Astrocyte of the hippocampus (primary cell): ENCODE measurements at regions not wholly inside any gene's neighbourhood (a gene's known extent, or its start where the extent isn't known, plus 50 kb on each side); places are given as distances from the start of the nearest gene placed in this dataset.
A peak's percentile ranks its signal among the peaks of the same experiment; 100 is the strongest.

ENCODE experiments used
- DNase-seq: peaks from one replicate; pipeline ENCODE4 v3.0.0; 2011; ENCODE audit warnings: low read depth, low spot score

DNA sequence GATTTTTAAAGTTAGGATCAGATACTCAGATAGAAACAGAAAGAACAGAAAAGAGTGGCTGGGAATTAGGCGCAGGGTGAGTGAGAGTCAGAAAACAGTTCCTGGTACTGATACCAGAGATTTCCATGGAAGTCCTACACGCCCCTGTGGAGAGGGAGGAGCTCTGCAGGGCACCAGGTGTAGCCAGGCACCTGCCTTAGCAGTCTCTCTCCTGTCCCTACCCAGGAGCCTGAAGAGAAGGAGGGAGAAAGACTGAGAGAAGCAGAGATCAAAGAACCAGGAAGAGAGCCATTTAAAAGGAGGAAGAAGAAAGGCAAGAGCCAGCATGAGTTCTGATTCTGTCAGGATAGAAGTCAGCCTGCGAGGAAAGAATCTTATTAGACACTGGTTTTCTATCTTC, 65.0 kb downstream of the CBLN1 start:
- no peak for DNase-seq

DNA sequence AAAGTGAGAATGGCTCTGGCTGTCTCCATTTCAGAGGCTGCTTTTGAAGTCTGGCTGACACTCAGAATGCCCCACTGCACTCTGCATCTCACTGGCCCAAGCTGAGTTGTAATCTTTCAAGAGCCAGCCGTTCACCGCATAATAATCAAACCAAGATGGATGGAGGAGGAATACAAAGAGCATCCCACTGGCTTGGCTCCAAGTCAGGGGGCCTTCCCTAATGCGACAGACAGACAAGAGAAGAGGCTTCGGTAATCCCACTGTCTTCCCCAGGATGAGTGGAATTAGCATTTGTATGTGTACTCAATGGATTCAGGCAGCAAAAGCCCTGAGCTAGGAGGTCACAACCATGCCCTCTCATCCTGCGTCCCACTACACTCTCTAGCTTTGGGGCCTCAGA, 68.0 kb downstream of the CBLN1 start:
- DNase-seq, result no peak

DNA sequence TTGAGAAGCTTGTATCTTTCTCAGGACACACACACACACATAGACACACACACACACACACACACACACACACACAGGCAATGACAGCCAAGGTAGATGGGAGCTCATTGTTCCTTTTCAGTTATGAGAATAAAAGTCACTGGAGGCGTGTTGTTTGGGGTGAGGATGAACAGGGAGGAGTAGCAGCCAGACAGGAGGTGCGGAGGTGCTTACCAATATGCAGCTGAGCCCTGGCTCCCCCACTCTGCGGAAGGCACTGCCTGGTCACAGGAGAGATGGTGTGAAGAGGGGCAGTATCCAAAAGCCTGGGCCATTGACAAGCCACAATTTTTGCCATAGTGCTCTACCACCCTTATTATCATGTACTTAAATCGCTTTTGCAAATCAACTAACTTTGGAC, 77.4 kb downstream of the CBLN1 start:
- DNase-seq, result no peak

DNA sequence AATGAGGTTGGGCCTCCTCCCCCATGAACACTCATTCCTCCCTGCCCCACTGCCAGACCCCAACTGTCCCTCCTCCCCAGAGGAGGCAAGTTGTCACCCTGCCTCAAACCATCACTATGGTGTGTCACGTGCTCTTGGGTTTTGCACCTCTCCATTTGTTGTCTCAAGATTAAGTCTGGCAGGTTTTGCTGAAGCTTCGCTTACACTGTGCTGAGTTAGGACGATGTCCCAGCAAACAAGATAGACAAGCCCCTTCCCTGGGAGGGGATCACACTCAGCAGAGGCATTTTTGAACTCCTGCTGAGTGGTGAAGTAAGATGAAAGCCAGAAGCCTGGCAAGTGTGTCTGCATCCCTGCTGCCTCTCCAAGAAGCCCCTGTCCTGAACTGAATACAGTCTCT, 78.3 kb downstream of the CBLN1 start:
- no peak for DNase-seq

DNA sequence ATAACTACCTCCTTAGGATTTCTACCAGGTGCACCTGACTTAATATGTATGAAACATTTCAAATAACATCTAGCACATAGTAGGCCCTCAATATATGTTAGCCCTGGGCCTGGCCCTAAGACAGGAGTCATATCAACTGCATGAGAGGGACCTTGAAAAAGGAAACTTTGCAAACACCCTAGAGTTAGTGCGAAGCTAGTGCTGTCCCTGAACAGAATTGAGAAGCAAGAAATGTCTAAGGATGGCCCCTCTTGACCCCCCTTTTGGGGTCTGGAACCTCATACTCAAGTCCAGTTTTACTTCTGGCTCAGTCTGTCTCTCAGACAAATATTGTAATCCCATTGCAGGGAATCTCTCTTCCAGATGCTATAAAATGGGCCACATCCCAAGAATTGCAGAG, 80.5 kb downstream of the CBLN1 start:
- DNase-seq, result no peak

- no peak for DNase-seq
Measured at GRCh38 chr16:49200223-49200820, 81.3 kb downstream of the CBLN1 start.

- no peak for DNase-seq
Measured at GRCh38 chr16:49195237-49195548, 86.4 kb downstream of the CBLN1 start.

GRCh38 chr16:49194537-49195236, 87.0 kb downstream of the CBLN1 start:
- no peak for DNase-seq

- no peak for DNase-seq
Measured at GRCh38 chr16:49193596-49193995, 88.0 kb downstream of the CBLN1 start.

- peak; percentile 35 for DNase-seq
Measured at GRCh38 chr16:49189286-49189685, 92.4 kb downstream of the CBLN1 start.

DNA sequence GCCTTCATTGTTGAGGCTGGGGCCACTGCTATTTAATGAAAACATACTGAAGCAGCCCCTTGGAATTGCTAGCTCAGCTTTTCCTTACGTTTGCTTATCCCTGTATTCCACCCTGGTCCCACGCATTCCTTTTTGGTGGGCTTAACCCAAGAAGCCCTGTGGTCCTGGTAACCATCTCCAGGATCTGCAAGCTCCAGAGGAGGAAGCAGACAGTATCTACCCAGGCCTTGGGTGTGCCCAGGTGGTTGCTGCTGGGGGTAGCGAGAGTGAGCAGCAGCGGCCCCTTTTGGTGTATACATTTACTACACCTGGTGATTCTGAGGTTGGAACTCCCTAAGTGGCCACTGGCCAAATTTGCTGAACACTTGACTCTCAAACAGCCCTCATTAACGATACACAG, 97.7 kb downstream of the CBLN1 start:
- peak; percentile 1 for DNase-seq

DNA sequence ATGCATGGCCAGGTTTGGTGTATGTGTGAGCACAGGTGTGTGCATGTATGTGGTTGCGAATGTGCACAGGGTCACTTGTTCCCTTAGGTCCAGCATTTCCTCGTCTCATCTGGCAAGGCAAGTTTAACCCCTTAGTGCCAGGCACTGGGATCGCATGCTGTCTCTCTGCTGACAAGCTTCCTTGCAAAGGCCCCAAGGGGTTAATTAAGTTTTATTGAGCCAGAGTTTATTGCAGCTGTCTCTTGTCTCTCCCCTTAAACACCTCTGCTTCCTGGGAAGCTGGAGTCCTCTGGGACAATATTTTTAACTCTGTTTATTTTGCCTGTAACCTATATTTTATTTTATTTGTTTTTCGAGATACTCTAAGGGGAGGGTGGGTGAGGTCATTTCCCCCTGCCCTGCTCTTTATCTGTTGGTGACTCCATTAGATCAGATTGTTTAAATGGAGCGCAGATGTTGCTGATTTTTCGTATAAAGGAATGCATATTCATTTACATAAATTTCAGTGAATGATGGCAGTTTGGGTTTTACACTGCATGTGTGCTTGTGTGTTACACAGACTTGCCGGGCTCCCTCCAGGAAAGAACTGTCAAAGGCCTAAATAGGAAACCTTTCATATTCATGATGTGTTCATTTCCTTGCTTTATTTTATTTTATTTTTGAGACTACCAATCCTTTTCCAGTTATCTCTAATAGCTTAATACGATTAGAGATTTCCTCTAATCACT, 99.7 kb downstream of the CBLN1 start:
- DNase-seq, result no peak

GRCh38 chr16:49179714-49180330, 101.8 kb downstream of the CBLN1 start:
- DNase-seq, result no peak

- no peak for DNase-seq
Measured at GRCh38 chr16:49168126-49168525, 113.5 kb downstream of the CBLN1 start.

- no peak for DNase-seq
Measured at GRCh38 chr16:49165025-49165424, 116.6 kb downstream of the CBLN1 start.

DNA sequence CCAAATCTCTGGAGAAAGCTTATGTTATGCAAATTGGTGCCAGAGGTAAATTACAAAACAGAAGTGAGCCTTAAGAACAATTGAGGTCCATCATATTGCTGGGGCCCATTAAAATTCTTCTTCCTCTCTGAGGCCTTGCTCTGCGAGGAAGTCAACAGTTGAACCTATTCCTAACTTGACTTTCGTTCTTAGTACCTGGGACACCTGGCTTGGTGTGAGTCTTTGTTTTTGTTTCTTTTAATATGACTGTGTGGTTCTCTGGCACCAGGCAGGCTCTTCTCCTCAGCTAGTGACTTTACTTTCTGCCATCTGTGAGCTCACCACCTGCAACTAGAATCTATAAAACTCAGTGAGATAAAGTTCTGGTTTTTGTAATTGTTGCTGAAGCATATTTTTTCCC, 120.4 kb downstream of the CBLN1 start:
- no peak for DNase-seq

DNA sequence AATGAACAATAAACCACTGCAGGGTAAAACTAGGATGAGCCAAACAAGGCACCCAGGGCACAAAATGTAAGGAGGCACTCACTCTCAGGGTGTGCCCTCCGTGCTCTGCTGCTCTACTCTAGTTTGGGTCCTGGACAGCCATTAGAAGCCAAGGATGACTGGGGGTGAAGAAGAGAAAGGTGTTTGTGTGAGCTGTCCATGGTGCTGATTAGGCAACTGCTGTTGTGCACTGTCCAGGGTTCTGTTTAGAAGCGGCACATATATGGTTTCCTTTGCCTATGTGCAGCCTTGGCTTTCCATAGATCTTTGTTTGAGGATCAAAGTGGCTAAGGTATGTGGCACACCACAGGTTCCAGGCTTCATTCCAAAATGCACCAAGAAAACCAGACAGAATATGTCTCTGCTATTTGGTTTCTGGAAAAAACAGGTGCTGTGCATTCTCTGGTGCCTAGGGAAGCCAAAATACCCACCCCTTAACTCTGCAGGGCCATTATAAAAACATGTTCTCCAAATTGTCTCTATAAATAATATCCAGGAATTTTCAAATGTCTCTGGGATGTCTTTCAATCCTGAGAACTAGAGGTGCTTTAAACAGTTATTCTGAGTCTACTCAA, 123.5 kb downstream of the CBLN1 start:
- peak; percentile 59 for DNase-seq

- no peak for DNase-seq
Measured at GRCh38 chr16:49150341-49150740, 131.3 kb downstream of the CBLN1 start.

GRCh38 chr16:49148410-49148809, 133.2 kb downstream of the CBLN1 start:
- DNase-seq, result no peak

DNA sequence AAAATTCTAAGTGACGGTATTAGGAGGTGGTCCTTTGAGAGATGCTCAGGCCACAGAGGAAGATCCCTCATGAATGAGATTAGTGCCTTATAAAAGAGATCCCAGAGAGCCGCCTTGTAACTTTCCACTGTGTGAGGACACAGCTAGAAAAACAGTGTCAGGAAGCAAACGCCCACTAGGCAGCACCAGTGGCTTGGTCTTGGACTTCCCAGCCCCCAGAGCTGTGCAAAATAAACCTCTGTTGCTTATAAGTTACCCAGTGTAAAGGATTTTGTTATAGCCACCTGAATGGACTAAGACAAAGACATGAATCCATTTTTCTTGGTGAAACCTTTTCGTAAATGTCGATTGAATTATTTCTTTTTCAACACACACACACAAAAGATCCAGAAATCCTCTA, 141.0 kb downstream of the CBLN1 start:
- DNase-seq, result no peak

DNA sequence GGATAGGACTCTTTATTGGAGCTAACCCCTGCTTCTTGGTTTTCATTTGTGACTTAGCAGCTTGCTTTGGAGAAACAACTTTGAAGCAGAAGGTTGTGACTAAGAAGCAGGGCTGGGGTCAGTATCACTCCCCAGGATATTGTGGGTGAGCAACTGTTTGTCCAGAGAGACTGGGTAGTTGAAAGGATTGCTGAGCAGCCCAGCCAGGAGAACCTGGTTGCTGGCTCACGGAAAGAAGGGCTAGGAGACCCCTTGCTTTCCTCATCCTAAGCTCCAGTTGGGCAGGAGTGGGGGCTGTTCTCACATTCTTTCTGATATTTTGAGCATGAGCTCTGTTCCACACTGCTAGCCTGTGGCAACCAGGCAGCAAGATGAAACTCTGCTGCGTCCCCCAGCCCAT, 151.2 kb downstream of the CBLN1 start:
- no peak for DNase-seq

DNA sequence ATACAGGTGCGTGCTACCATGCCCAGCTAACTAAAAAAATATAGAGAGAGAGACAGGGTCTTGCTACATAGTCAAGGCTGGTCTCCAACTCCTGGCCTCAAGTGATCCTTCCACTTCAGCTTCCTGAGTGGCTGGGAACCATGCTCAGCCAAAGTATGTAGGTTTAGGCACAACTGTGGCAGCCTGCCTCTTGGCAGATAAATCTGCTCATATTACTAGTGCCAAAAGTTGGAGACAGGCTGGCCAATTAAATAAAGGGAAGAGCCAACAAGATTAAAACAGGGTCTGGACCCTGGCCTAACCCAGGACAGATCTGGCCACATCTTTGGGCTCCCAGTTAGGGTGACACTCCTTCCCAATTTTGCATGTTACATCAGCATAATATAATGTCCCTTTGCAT, 151.7 kb downstream of the CBLN1 start:
- DNase-seq, result no peak
